ENCODE measurements at regions not wholly inside any gene's neighbourhood (a gene's known extent, or its start where the extent isn't known, plus 50 kb on each side); places are given as distances from the start of the nearest gene placed in this dataset.

- intact Hi-C loops (cut with DNase I) = no loop called here
- TF ChIP-seq CTCF (IDR thresholded peaks at IDR 0.05; ENCODE audit: borderline replicate concordance, extremely low read depth, insufficient read depth) = no peak
- Histone ChIP-seq H3K27ac (ENCODE audit: low read depth in 2 of 2, low read length in 2 of 2) (no peak overlapping the region), H3K36me3 (ENCODE audit: control insufficient read depth in 2 of 3, insufficient read depth in 3 of 3, low read length in 3 of 3) (no peaks in the 10 kb centered on the region), H3K27me3 (ENCODE audit: control insufficient read depth, insufficient read depth, low read length) (no peaks in the 10 kb centered on the region), H3K9ac (ENCODE audit: low read length in 3 of 3) (no peak overlapping the region), H3K9me3 (ENCODE audit: control insufficient read depth in 2 of 3, insufficient read depth in 1 of 3, low read length in 3 of 3) (no peaks in the 10 kb centered on the region), H3K4me1 (ENCODE audit: control insufficient read depth in 2 of 3, insufficient read depth in 2 of 3, low read depth in 1 of 3, low read length in 3 of 3) (no peaks in the 10 kb centered on the region), H3K4me3 (ENCODE audit: low read length in 3 of 3) (no peak overlapping the region)
- no peak for DNase-seq
- FAIRE-seq = no peak
Measured at GRCh38 chr9:109591691-109592090, 93.6 kb upstream of the PTPN3 start.

- no peaks in the 10 kb centered on the region for H3K36me3 ChIP-seq (ENCODE audit: control insufficient read depth in 2 of 3, insufficient read depth in 3 of 3, low read length in 3 of 3)
- H3K4me1 ChIP-seq (ENCODE audit: control insufficient read depth in 2 of 3, insufficient read depth in 2 of 3, low read depth in 1 of 3, low read length in 3 of 3) = no peaks in the 10 kb centered on the region
- no peak overlapping the region for H3K4me3 ChIP-seq (ENCODE audit: low read length in 3 of 3)
- H3K9me3 ChIP-seq (ENCODE audit: control insufficient read depth in 2 of 3, insufficient read depth in 1 of 3, low read length in 3 of 3) = no peaks in the 10 kb centered on the region
- no peaks in the 10 kb centered on the region for H3K27me3 ChIP-seq (ENCODE audit: control insufficient read depth, insufficient read depth, low read length)
- intact Hi-C loops (cut with DNase I) = no loop called here
- DNase-seq (no peak), FAIRE-seq (no peak)
- no peak overlapping the region for H3K27ac ChIP-seq (ENCODE audit: low read depth in 2 of 2, low read length in 2 of 2)
- TF ChIP-seq CTCF (IDR thresholded peaks at IDR 0.05; ENCODE audit: borderline replicate concordance, extremely low read depth, insufficient read depth) = no peak
- H3K9ac ChIP-seq (ENCODE audit: low read length in 3 of 3) = no peak overlapping the region
Measured at GRCh38 chr9:109593612-109594011, 95.5 kb upstream of the PTPN3 start.

- Histone ChIP-seq H3K4me1 (ENCODE audit: control insufficient read depth in 2 of 3, insufficient read depth in 2 of 3, low read depth in 1 of 3, low read length in 3 of 3) (no peaks in the 10 kb centered on the region), H3K27me3 (ENCODE audit: control insufficient read depth, insufficient read depth, low read length) (no peaks in the 10 kb centered on the region), H3K9me3 (ENCODE audit: control insufficient read depth in 2 of 3, insufficient read depth in 1 of 3, low read length in 3 of 3) (no peaks in the 10 kb centered on the region), H3K4me3 (ENCODE audit: low read length in 3 of 3) (no peak overlapping the region), H3K36me3 (ENCODE audit: control insufficient read depth in 2 of 3, insufficient read depth in 3 of 3, low read length in 3 of 3) (no peaks in the 10 kb centered on the region), H3K9ac (ENCODE audit: low read length in 3 of 3) (no peak overlapping the region), H3K27ac (ENCODE audit: low read depth in 2 of 2, low read length in 2 of 2) (no peak overlapping the region)
- DNase-seq (no peak), FAIRE-seq (no peak)
- intact Hi-C loops (cut with DNase I) = no loop called here
- no peak for TF ChIP-seq CTCF (IDR thresholded peaks at IDR 0.05; ENCODE audit: borderline replicate concordance, extremely low read depth, insufficient read depth)
Measured at GRCh38 chr9:109597496-109597895, 99.4 kb upstream of the PTPN3 start.

GRCh38 chr9:109599131-109599530 lies 101.0 kb upstream of the PTPN3 start:
- no peak overlapping the region for H3K4me3 ChIP-seq (ENCODE audit: low read length in 3 of 3)
- no peak for TF ChIP-seq CTCF (IDR thresholded peaks at IDR 0.05; ENCODE audit: borderline replicate concordance, extremely low read depth, insufficient read depth)
- H3K9ac ChIP-seq (ENCODE audit: low read length in 3 of 3) = no peak overlapping the region
- H3K4me1 ChIP-seq (ENCODE audit: control insufficient read depth in 2 of 3, insufficient read depth in 2 of 3, low read depth in 1 of 3, low read length in 3 of 3) = no peaks in the 10 kb centered on the region
- no peaks in the 10 kb centered on the region for H3K27me3 ChIP-seq (ENCODE audit: control insufficient read depth, insufficient read depth, low read length)
- no peak overlapping the region for H3K27ac ChIP-seq (ENCODE audit: low read depth in 2 of 2, low read length in 2 of 2)
- H3K9me3 ChIP-seq (ENCODE audit: control insufficient read depth in 2 of 3, insufficient read depth in 1 of 3, low read length in 3 of 3) = no peaks in the 10 kb centered on the region
- DNase-seq (no peak), FAIRE-seq (no peak)
- intact Hi-C loops (cut with DNase I) = no loop called here
- H3K36me3 ChIP-seq (ENCODE audit: control insufficient read depth in 2 of 3, insufficient read depth in 3 of 3, low read length in 3 of 3) = no peaks in the 10 kb centered on the region

Measured in kidney (tissue), 13 donors.